Thyroid gland (tissue), 4 donors: ENCODE measurements at regions not wholly inside any gene's neighbourhood (a gene's known extent, or its start where the extent isn't known, plus 50 kb on each side); places are given as distances from the start of the nearest gene placed in this dataset.
A peak's percentile ranks its signal among the peaks of the same experiment; 100 is the strongest.

Experiments
- DNase-seq, 2 donors: peaks; one replicate each; pipeline ENCODE4 v3.0.0-alpha.2; 2019
- H3K27ac ChIP-seq, 3 donors: fragments of 200-600 bp; sonication (generic); 1 replicate in 2 of 3; 2 replicates in 1 of 3; pipeline ENCODE4 v1.5.1; 2016 to 2019; ENCODE audit warnings: mild to moderate bottlenecking in 1 of 3, moderate library complexity in 1 of 3
- H3K27me3 ChIP-seq: fragments of 200-600 bp; sonication (generic); one replicate; pipeline ENCODE4 v1.5.1; 2019
- H3K36me3 ChIP-seq, 2 donors: fragments of 200-600 bp; sonication (generic); one replicate each; pipeline ENCODE4 v1.5.1; 2016 to 2019
- H3K4me1 ChIP-seq, 2 donors: fragments of 200-600 bp; sonication (generic); one replicate each; pipeline ENCODE4 v1.5.1; 2017 to 2019
- H3K4me3 ChIP-seq, 3 donors: fragments of 200-600 bp; sonication (generic); replicated peaks in 1 of 3; 1 replicate in 2 of 3; 2 replicates in 1 of 3; pipeline ENCODE4 v1.5.1; 2016; ENCODE audit warnings: mild to moderate bottlenecking in 1 of 3
- H3K9me3 ChIP-seq: fragments of 200-600 bp; sonication (generic); one replicate; pipeline ENCODE4 v1.5.1; 2017
- CTCF ChIP-seq, 6 experiments: fragments of 200-600 bp in 3 of 6; fragments of 450-650 bp in 3 of 6; sonication (generic) in 3 of 6; IDR thresholded peaks; one replicate each; pipeline ENCODE4 v1.5.1; 2016 to 2019; ENCODE audit warnings: antibody characterized with exemption in 6 of 6, mild to moderate bottlenecking in 2 of 6, inconsistent platforms in 1 of 6, moderate library complexity in 1 of 6
- POLR2A ChIP-seq, 2 donors: fragments of 450-650 bp; IDR thresholded peaks; one replicate each; pipeline ENCODE4 v1.6.1; 2017; ENCODE audit warnings: antibody characterized with exemption in 2 of 2, mild to moderate bottlenecking in 2 of 2, moderate library complexity in 1 of 2
- WGBS, 2 donors: methylation state at CpG; one replicate each; pipeline ENCODE4 v1.1.5; 2017; 5-methylcytosine and 5-hydroxymethylcytosine counted together
- intact Hi-C: fragments of 100-400 bp; cut with DNase I; formaldehyde crosslinking; loops from one replicate; pipeline ENCODE4 v1.15.1; 2023

- no peak overlapping the region for H3K27ac ChIP-seq
- intact Hi-C loops, result no loop called here
- H3K36me3 ChIP-seq, result no peaks in the 10 kb centered on the region
- no peaks in the 10 kb centered on the region for H3K27me3 ChIP-seq
- TF ChIP-seq POLR2A (IDR thresholded peaks at IDR 0.05) (no peak), CTCF (IDR thresholded peaks at IDR 0.05) (no peak)
- WGBS, 2 donors, result 32 to 59% methylated on average over 4 of the region's 4 CpGs
- no peaks in the 10 kb centered on the region for H3K4me1 ChIP-seq
- H3K9me3 ChIP-seq, result no peaks in the 10 kb centered on the region
- no peak overlapping the region for H3K4me3 ChIP-seq
- no peak for DNase-seq
Observed at GRCh38 chr1:172971241-172971640, 79.5 kb downstream of the TNFSF18 start.

DNA sequence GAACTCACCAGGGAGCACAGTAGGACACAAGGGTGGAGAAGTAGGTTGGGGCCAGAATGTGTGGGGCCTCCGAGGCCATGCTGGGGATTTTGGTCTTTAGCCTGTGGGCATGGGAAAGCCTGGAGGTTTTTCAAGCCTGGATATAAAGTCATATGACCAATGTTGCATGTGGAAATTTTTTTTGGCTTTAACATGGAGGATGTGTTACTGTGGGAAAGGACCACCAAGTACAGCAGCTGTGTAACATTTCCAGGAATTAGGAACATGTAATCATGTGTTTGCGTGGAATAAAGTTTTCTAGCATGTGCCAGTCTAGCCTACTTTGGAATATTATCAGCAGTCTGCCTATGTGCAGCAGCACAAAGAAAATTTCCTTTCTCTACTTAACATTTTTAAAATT lies 78.5 kb downstream of the TNFSF18 start:
- no peaks in the 10 kb centered on the region for H3K27me3 ChIP-seq
- WGBS, 2 donors, result 93 to 96% methylated on average over 2 of the region's 2 CpGs
- H3K27ac ChIP-seq, result no peak overlapping the region
- no peaks in the 10 kb centered on the region for H3K4me1 ChIP-seq
- no peak overlapping the region for H3K4me3 ChIP-seq
- no peaks in the 10 kb centered on the region for H3K9me3 ChIP-seq
- TF ChIP-seq POLR2A (IDR thresholded peaks at IDR 0.05), result no peak
- no peak for TF ChIP-seq CTCF (IDR thresholded peaks at IDR 0.05)
- intact Hi-C loops, result no loop called here
- no peak for DNase-seq
- no peaks in the 10 kb centered on the region for H3K36me3 ChIP-seq

DNA sequence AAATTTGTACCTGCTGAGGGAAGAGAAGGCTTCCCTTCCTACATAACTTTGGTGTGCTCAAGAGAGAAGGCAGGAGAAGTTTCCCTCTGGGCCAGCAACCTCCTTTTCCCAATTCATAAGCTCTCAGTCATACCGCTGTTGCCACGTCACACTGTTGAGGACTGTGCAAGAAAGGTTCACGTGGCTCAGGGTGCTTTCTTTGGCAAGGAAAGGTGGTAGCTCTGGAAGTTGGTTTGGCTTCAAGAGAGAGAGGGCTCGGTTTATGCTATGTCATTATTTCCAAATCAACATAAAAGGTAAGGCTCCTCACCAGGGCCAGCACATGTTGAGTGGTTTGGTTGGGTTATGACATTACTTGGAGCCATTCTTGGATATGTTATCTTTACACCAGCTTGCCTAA lies 77.3 kb downstream of the TNFSF18 start:
- Histone ChIP-seq H3K4me3 (no peak overlapping the region), H3K9me3 (no peaks in the 10 kb centered on the region), H3K36me3 (no peaks in the 10 kb centered on the region), H3K27ac (no peak overlapping the region), H3K27me3 (no peaks in the 10 kb centered on the region), H3K4me1 (no peaks in the 10 kb centered on the region)
- DNase-seq, result no peak
- 64% methylated on average over 4 of the region's 4 CpGs for WGBS, 2 donors
- TF ChIP-seq POLR2A (IDR thresholded peaks at IDR 0.05) (no peak), CTCF (IDR thresholded peaks at IDR 0.05) (no peak)
- intact Hi-C loops, result no loop called here

DNA sequence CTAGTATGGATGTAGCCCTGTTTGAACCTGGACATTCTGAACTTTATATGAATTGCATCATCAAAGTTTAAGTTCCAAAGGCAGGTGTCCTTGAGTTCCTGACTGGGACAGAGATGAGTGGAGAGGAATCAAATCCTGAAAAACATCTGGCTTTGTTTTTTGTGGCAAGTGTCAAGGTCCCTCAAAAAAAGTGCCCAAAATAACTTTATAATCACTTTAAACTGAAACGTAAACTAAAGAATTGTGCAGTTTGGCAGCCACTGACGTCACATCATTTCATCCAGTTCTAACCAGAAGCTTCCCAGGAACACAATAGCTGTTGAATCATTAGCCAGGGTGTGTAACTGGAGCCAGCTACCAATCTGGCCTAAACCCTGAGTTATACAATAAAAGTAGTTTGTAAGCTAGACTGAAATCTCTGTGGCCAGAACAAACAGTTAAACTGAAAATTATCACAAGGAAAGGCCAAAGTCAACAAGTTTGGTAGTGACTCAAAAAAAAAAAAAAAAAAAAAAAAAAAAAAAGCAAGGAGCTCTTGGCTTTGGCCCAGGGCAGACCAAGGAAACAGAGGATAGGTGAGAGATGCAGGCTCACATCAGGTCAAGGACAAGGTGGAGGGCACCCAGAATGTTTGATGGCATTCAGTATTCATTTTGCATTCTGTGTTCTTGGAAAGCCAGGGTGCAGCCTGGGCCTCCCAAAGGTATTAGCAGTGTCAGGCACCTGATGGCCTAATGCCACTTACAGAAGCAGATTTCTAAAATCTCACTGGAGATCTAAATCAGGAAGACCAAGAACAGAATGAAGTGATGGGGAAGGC lies 74.3 kb downstream of the TNFSF18 start:
- 4 to 13% methylated on average over 2 of the region's 2 CpGs for WGBS, 2 donors
- H3K9me3 ChIP-seq, result no peaks in the 10 kb centered on the region
- DNase-seq, result peak; percentile 9 to 17
- no peaks in the 10 kb centered on the region for H3K27me3 ChIP-seq
- no peak for TF ChIP-seq CTCF (IDR thresholded peaks at IDR 0.05)
- no peak for TF ChIP-seq POLR2A (IDR thresholded peaks at IDR 0.05)
- H3K4me1 ChIP-seq, result no peaks in the 10 kb centered on the region
- H3K4me3 ChIP-seq, result no peak overlapping the region
- intact Hi-C loops, result no loop called here
- H3K36me3 ChIP-seq, result no peaks in the 10 kb centered on the region
- peak overlapping the region in 1 of 3 donors; percentile 52 for H3K27ac ChIP-seq

DNA sequence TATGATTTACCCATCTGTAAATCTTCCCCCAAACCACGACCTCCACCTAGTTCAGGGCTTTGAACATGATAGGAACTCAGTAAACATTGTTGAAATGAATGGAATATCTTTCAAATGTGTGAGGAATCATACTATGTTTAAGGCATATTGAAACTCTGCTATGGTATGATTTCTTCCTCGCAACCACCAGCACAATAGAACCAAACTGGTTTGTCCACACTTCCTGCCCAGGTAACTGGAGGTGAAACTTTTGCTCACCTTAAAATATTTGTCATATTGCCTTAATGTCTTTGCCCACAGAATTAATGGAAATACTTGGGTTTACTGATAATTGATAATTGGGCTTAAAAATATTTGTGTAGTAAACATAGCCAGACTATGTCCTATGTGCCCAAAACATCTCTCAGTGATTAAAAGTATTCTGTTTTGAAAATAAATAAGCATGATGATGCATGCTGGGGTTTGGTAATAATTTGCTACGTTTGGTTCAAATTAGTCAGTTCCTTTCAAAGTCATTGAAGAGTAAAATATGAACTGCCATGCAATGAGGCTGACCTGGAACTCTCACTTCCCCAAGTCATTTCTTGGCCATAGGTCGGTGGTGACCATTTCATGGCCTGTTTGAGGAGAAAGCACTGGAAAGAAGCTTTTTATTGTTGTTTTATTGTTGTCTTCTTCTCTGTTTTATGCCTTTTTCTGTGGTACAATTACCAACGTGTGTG lies 73.3 kb downstream of the TNFSF18 start:
- Histone ChIP-seq H3K27me3 (no peaks in the 10 kb centered on the region), H3K27ac (peak overlapping the region in 1 of 3 donors; percentile 52), H3K4me1 (no peaks in the 10 kb centered on the region), H3K9me3 (no peaks in the 10 kb centered on the region), H3K4me3 (no peak overlapping the region), H3K36me3 (no peaks in the 10 kb centered on the region)
- DNase-seq, result no peak
- 71 to 72% methylated on average over 5 of the region's 5 CpGs for WGBS, 2 donors
- TF ChIP-seq POLR2A (IDR thresholded peaks at IDR 0.05), result no peak
- TF ChIP-seq CTCF (IDR thresholded peaks at IDR 0.05), result no peak
- intact Hi-C loops, result no loop called here
